ENCODE measurements at regions not wholly inside any gene's neighbourhood (a gene's known extent, or its start where the extent isn't known, plus 50 kb on each side); places are given as distances from the start of the nearest gene placed in this dataset.

- Histone ChIP-seq H3K36me3 (replicated peaks in 1 of 2; ENCODE audit: control extremely low read depth in 1 of 2, control insufficient read depth in 1 of 2, extremely low read depth in 1 of 2, insufficient read depth in 2 of 2, low read length in 1 of 2) (no peaks in the 10 kb centered on the region), H4K20me1 (ENCODE audit: control insufficient read depth, insufficient read depth, low read length, poor library complexity, severe bottlenecking) (no peaks in the 10 kb centered on the region), H3K9me3 (ENCODE audit: control extremely low read depth in 1 of 3, control insufficient read depth in 2 of 3, insufficient read depth in 1 of 3, low read length in 2 of 3) (no peaks in the 10 kb centered on the region), H2AFZ (ENCODE audit: insufficient read depth, low read depth, low read length, poor library complexity, severe bottlenecking) (no peak overlapping the region), H3K27ac (ENCODE audit: low read length in 2 of 2) (no peak overlapping the region), H3K4me2 (replicated peaks; ENCODE audit: low read depth, low read length, poor library complexity, severe bottlenecking) (no peak overlapping the region), H3K4me3 (ENCODE audit: control extremely low read depth in 1 of 5, extremely low read depth in 1 of 5, insufficient read depth in 1 of 5, low read depth in 2 of 5, low read length in 4 of 5) (no peak overlapping the region), H3K4me1 (ENCODE audit: control insufficient read depth in 2 of 2, insufficient read depth in 2 of 2, low read length in 2 of 2) (peaks cover 25 to 34% of the 10 kb centered on the region in 2 donors), H3K27me3 (replicated peaks in 1 of 4; ENCODE audit: control extremely low read depth in 1 of 4, control insufficient read depth in 3 of 4, insufficient read depth in 4 of 4, low read length in 3 of 4) (no peaks in the 10 kb centered on the region), H3K9ac (ENCODE audit: low read length) (no peak overlapping the region), H3K79me2 (ENCODE audit: control insufficient read depth, insufficient read depth, low read length) (no peaks in the 10 kb centered on the region)
- TF ChIP-seq EZH2 (IDR thresholded peaks at IDR 0.05; ENCODE audit: borderline replicate concordance, insufficient read depth, low read depth, low read length, poor library complexity, severe bottlenecking) (no peak), CTCF (IDR thresholded peaks at IDR 0.05) (no peak)
- intact Hi-C loops (cut with micrococcal nuclease): no loop called here
- Mint-ChIP-seq H3K27ac (no peak overlapping the region), H3K27me3 (no peaks in the 10 kb centered on the region), H3K9me3 (ENCODE audit: insufficient read depth) (peaks cover 2% of the 10 kb centered on the region), H3K4me3 (no peak overlapping the region), H3K4me1 (peaks cover 53% of the 10 kb centered on the region)
- ATAC-seq (ENCODE audit: low read depth): no peak
- DNase-seq: no peak
- ChIA-PET CTCF (no interaction called here), POLR2A (no interaction called here)
- WGBS (ENCODE audit: insufficient coverage): 100% methylated on average over 4 of the region's 7 CpGs
Measured at GRCh38 chr7:47649919-47650318, 68.0 kb upstream of the TNS3 start.

GRCh38 chr7:47648275-47648925 lies 66.5 kb upstream of the TNS3 start:
- Mint-ChIP-seq H3K27ac (peak overlapping the region; percentile 89), H3K4me1 (peaks cover 49% of the 10 kb centered on the region), H3K9me3 (ENCODE audit: insufficient read depth) (peaks cover 5% of the 10 kb centered on the region), H3K4me3 (peak overlapping the region; percentile 8), H3K27me3 (no peaks in the 10 kb centered on the region)
- Histone ChIP-seq H3K36me3 (replicated peaks in 1 of 2; ENCODE audit: control extremely low read depth in 1 of 2, control insufficient read depth in 1 of 2, extremely low read depth in 1 of 2, insufficient read depth in 2 of 2, low read length in 1 of 2) (no peaks in the 10 kb centered on the region), H3K27ac (ENCODE audit: low read length in 2 of 2) (no peak overlapping the region), H3K4me3 (ENCODE audit: control extremely low read depth in 1 of 5, extremely low read depth in 1 of 5, insufficient read depth in 1 of 5, low read depth in 2 of 5, low read length in 4 of 5) (no peak overlapping the region), H2AFZ (ENCODE audit: insufficient read depth, low read depth, low read length, poor library complexity, severe bottlenecking) (no peak overlapping the region), H3K4me1 (ENCODE audit: control insufficient read depth in 2 of 2, insufficient read depth in 2 of 2, low read length in 2 of 2) (peaks cover 25 to 34% of the 10 kb centered on the region in 2 donors), H4K20me1 (ENCODE audit: control insufficient read depth, insufficient read depth, low read length, poor library complexity, severe bottlenecking) (no peaks in the 10 kb centered on the region), H3K9ac (ENCODE audit: low read length) (no peak overlapping the region), H3K9me3 (ENCODE audit: control extremely low read depth in 1 of 3, control insufficient read depth in 2 of 3, insufficient read depth in 1 of 3, low read length in 2 of 3) (peaks cover 0 to 8% (median 7%) of the 10 kb centered on the region in 3 donors), H3K79me2 (ENCODE audit: control insufficient read depth, insufficient read depth, low read length) (no peaks in the 10 kb centered on the region), H3K27me3 (replicated peaks in 1 of 4; ENCODE audit: control extremely low read depth in 1 of 4, control insufficient read depth in 3 of 4, insufficient read depth in 4 of 4, low read length in 3 of 4) (no peaks in the 10 kb centered on the region), H3K4me2 (replicated peaks; ENCODE audit: low read depth, low read length, poor library complexity, severe bottlenecking) (peak overlapping the region; percentile 67)
- ChIA-PET CTCF (interaction anchor here (2.0 to 2.1 kb wide), 2 partner anchors 23 to 74 kb away, joined by 7 to 9 read pairs; no protein-coding TSS in a partner anchor), POLR2A (interaction anchor here (0.5 to 2.3 kb wide), 3 partner anchors 22 to 72 kb away, joined by 3 to 10 read pairs (median 7); no protein-coding TSS in a partner anchor)
- intact Hi-C loops (cut with micrococcal nuclease): no loop called here
- DNase-seq (no peak), ATAC-seq (ENCODE audit: low read depth) (no peak)
- TF ChIP-seq CTCF (IDR thresholded peaks at IDR 0.05) (no peak), EZH2 (IDR thresholded peaks at IDR 0.05; ENCODE audit: borderline replicate concordance, insufficient read depth, low read depth, low read length, poor library complexity, severe bottlenecking) (no peak)
- WGBS (ENCODE audit: insufficient coverage): no CpG with 5 or more reads among the region's 7 CpGs
